ENCODE measurements at regions not wholly inside any gene's neighbourhood (a gene's known extent, or its start where the extent isn't known, plus 50 kb on each side); places are given as distances from the start of the nearest gene placed in this dataset.

GRCh38 chr17:71325886-71326285 is 794.9 kb upstream of the SOX9 start:
- DNase-seq (ENCODE audit: low spot score): no peak

- peak; percentile 26 for DNase-seq (ENCODE audit: low spot score)
These were observed 793.3 kb upstream of the SOX9 start for GRCh38 chr17:71327376-71328059.

- no peak for DNase-seq (ENCODE audit: low spot score)
These were observed 791.3 kb upstream of the SOX9 start for GRCh38 chr17:71329310-71330098.

GRCh38 chr17:71330099-71330375 is 790.8 kb upstream of the SOX9 start:
- no peak for DNase-seq (ENCODE audit: low spot score)

GRCh38 chr17:71331754-71332325 is 789.0 kb upstream of the SOX9 start:
- no peak for DNase-seq (ENCODE audit: low spot score)

GRCh38 chr17:71334048-71334751 is 786.6 kb upstream of the SOX9 start:
- no peak for DNase-seq (ENCODE audit: low spot score)

- no peak for DNase-seq (ENCODE audit: low spot score)
These were observed 785.6 kb upstream of the SOX9 start for GRCh38 chr17:71335212-71335611.

- DNase-seq (ENCODE audit: low spot score): no peak
These were observed 782.9 kb upstream of the SOX9 start for GRCh38 chr17:71337938-71338337.

- peak; percentile 48 for DNase-seq (ENCODE audit: low spot score)
These were observed 782.4 kb upstream of the SOX9 start for GRCh38 chr17:71338396-71338795.

- no peak for DNase-seq (ENCODE audit: low spot score)
These were observed 781.6 kb upstream of the SOX9 start for GRCh38 chr17:71339206-71339605.

- peak; percentile 65 for DNase-seq (ENCODE audit: low spot score)
These were observed 778.1 kb upstream of the SOX9 start for GRCh38 chr17:71342737-71343136.

- peak; percentile 50 for DNase-seq (ENCODE audit: low spot score)
These were observed 770.8 kb upstream of the SOX9 start for GRCh38 chr17:71349908-71350600.

- DNase-seq (ENCODE audit: low spot score): no peak
These were observed 760.5 kb upstream of the SOX9 start for GRCh38 chr17:71360301-71360700.

GRCh38 chr17:71361656-71362450 is 759.0 kb upstream of the SOX9 start:
- DNase-seq (ENCODE audit: low spot score): no peak

- DNase-seq (ENCODE audit: low spot score): no peak
These were observed 757.2 kb upstream of the SOX9 start for GRCh38 chr17:71363661-71364060.

GRCh38 chr17:71371809-71372208 is 749.0 kb upstream of the SOX9 start:
- no peak for DNase-seq (ENCODE audit: low spot score)

GRCh38 chr17:71375948-71376347 is 744.9 kb upstream of the SOX9 start:
- no peak for DNase-seq (ENCODE audit: low spot score)

- no peak for DNase-seq (ENCODE audit: low spot score)
These were observed 743.9 kb upstream of the SOX9 start for GRCh38 chr17:71376933-71377332.

GRCh38 chr17:71378036-71378435 is 742.8 kb upstream of the SOX9 start:
- DNase-seq (ENCODE audit: low spot score): no peak

- no peak for DNase-seq (ENCODE audit: low spot score)
These were observed 742.1 kb upstream of the SOX9 start for GRCh38 chr17:71378741-71379140.

- DNase-seq (ENCODE audit: low spot score): no peak
These were observed 741.3 kb upstream of the SOX9 start for GRCh38 chr17:71379512-71379911.

Measured in A172 (cell line).